Lower leg skin (tissue), 3 donors: ENCODE measurements at regions not wholly inside any gene's neighbourhood (a gene's known extent, or its start where the extent isn't known, plus 50 kb on each side); places are given as distances from the start of the nearest gene placed in this dataset.

Experiments
- POLR2A ChIP-seq, 2 donors: fragments of 450-650 bp; IDR thresholded peaks; one replicate each; pipeline ENCODE4 v1.6.1; 2016 to 2017; ENCODE audit warnings: antibody characterized with exemption in 2 of 2, mild to moderate bottlenecking in 1 of 2, moderate library complexity in 1 of 2
- TF ChIP-seq, protein P1 (sequence below), 3 donors: fragments of 450-650 bp; IDR thresholded peaks; one replicate each; pipeline ENCODE4 v1.5.1; 2016; ENCODE audit warnings: antibody characterized with exemption in 3 of 3, mild to moderate bottlenecking in 3 of 3, moderate library complexity in 2 of 3

- TF ChIP-seq, protein P1, sequence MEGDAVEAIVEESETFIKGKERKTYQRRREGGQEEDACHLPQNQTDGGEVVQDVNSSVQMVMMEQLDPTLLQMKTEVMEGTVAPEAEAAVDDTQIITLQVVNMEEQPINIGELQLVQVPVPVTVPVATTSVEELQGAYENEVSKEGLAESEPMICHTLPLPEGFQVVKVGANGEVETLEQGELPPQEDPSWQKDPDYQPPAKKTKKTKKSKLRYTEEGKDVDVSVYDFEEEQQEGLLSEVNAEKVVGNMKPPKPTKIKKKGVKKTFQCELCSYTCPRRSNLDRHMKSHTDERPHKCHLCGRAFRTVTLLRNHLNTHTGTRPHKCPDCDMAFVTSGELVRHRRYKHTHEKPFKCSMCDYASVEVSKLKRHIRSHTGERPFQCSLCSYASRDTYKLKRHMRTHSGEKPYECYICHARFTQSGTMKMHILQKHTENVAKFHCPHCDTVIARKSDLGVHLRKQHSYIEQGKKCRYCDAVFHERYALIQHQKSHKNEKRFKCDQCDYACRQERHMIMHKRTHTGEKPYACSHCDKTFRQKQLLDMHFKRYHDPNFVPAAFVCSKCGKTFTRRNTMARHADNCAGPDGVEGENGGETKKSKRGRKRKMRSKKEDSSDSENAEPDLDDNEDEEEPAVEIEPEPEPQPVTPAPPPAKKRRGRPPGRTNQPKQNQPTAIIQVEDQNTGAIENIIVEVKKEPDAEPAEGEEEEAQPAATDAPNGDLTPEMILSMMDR (IDR thresholded peaks at IDR 0.05) = no peak
- TF ChIP-seq POLR2A (IDR thresholded peaks at IDR 0.05) = no peak
Observed at GRCh38 chrX:69083801-69084200, 81.5 kb downstream of the PJA1 start.
